ENCODE measurements at regions not wholly inside any gene's neighbourhood (a gene's known extent, or its start where the extent isn't known, plus 50 kb on each side); places are given as distances from the start of the nearest gene placed in this dataset.

DNA sequence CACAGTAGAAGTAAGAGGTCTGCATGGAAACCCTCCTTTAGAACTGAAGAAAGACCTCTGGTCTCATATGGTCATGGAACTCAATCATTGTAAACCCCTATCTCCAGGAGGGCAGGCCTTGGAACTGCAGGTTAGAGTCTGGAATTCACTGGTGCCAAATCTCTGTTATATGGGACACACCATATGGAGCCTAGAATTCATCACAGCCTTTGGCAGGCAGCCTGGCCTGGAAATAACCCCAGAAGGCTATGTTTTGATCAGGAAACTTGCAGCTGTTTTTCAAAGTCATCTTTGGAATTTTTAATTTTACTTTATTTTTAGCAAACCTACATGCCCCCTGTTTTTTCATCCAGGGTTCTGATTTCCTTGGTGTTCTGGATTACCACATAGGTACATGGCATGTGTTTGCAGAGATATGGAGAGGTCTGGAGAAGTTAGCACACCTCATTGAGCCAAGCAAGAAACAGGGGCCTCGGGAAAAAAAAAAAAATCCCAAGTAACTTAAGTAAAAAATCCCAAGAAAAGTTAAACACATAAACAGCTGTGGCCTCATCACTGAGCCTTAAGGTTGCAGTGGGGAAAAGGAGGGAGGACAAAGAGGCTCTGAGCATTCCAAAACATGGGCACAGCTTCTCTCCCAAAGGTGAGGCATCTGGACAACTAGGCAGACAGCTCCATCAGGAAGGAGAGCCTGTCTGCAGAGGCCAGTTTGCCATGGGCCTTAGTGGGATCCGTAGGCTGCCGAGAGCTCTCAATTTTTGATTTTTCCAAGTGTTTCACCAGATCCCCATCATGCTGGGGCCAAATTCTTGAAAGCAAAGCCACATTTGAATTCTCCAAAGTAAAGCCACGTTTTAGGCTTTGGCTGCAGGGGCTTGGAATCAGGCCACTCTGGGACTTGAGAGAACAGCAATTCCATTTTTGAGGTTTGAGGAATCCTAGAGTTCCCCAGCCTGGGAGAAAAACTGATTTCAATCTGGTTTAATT lies 339.6 kb upstream of the TBX3 start:
- Mint-ChIP-seq H3K4me3 (no peak overlapping the region), H3K4me1 (no peaks in the 10 kb centered on the region), H3K36me3 (no peaks in the 10 kb centered on the region), H3K27me3 (ENCODE audit: low read depth in 3 of 3) (no peaks in the 10 kb centered on the region), H3K27ac (no peak overlapping the region), H3K9me3 (peaks cover 1 to 15% (median 4%) of the 10 kb centered on the region in 6 donors)
- no peak for DNase-seq

DNA sequence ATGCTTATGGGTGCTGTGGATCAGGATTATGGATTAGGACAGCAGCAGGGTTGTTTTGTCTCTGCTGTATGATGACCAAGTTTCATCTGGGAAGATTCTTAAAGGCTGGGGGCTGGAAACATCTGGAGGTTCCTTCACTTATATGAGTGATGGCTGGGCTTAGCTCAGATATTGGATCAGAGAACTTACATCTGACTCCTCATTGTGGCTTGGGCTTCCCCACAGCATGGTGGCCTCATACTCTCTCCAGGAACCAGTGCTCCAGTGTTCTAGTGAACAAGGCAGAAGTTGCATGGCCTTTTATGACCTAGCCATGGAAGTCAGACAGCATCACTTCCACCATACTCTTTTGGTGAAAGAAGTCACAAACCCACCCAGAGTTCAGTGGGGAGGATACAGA lies 336.1 kb upstream of the TBX3 start:
- peaks cover 0 to 23% (median 7%) of the 10 kb centered on the region in 6 donors for H3K9me3 Mint-ChIP-seq
- DNase-seq = no peak
- H3K27me3 Mint-ChIP-seq (ENCODE audit: low read depth in 3 of 3) = peaks cover 0 to 5% (median 3%) of the 10 kb centered on the region in 3 donors
- H3K4me1 Mint-ChIP-seq = no peaks in the 10 kb centered on the region
- H3K36me3 Mint-ChIP-seq = peaks cover 0 to 4% (median 0%) of the 10 kb centered on the region in 3 donors
- no peak overlapping the region for H3K4me3 Mint-ChIP-seq
- H3K27ac Mint-ChIP-seq = no peak overlapping the region

DNA sequence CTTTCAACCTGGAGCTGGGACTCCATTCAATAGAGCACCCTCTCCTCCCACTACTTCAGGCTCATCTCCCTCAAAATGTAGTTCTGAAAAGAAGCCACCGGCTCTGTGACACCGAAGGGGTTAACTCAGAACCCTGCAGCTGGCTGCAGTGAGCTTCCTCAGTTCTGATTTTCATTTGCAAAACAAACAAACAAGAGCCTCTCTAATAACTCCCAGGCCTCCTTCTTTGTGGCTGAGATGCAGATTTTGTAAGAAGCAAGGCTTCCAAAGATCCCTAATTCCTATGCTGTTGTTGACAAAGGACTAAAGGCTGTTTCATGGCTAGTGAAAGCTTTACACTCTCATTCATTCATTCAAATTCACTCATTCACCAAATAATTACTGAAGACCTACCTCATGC lies 333.4 kb upstream of the TBX3 start:
- Mint-ChIP-seq H3K9me3 (peaks cover 2 to 37% (median 8%) of the 10 kb centered on the region in 6 donors), H3K27ac (no peak overlapping the region), H3K4me3 (no peak overlapping the region), H3K27me3 (ENCODE audit: low read depth in 3 of 3) (peaks cover 2 to 5% (median 3%) of the 10 kb centered on the region in 3 donors), H3K4me1 (no peaks in the 10 kb centered on the region), H3K36me3 (peaks cover 0 to 4% (median 0%) of the 10 kb centered on the region in 3 donors)
- no peak for DNase-seq

DNA sequence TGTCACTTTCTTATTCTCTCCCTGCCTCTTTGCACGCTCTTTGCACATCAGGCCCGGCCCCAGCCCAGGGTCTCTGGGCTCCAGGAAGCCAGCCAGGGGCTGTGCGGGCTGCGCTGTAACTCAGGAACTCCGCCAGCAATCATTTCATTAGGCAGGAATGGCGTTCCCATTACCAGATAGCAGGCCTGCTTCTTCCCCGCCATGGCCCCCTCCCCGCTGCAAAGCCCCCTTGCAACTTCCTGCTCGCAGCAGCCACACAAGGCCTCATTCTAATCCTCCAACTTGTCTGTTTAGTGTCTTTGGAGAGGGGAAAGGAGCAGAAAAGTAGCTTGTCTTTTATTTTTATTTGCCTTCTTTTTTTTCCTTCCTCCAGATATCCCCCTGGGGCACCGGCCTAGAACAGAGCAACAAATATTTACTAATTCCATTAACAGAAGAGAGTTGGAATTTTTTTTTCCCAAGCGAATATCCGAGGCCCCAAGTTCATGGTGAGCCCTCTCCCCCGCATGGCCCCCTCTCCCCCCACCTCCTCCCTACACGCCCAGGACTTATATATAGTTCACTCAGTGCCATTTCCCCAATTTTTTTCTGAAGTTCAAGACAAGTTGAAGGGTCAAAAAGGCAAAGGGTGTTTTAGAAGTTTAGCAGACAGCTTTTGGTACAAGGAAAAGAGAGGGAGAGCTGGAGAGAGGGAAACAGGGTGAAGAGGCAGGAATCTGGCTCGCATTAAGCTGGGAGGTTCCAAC lies 329.4 kb upstream of the TBX3 start:
- peaks cover 0 to 36% (median 11%) of the 10 kb centered on the region in 6 donors for H3K9me3 Mint-ChIP-seq

DNA sequence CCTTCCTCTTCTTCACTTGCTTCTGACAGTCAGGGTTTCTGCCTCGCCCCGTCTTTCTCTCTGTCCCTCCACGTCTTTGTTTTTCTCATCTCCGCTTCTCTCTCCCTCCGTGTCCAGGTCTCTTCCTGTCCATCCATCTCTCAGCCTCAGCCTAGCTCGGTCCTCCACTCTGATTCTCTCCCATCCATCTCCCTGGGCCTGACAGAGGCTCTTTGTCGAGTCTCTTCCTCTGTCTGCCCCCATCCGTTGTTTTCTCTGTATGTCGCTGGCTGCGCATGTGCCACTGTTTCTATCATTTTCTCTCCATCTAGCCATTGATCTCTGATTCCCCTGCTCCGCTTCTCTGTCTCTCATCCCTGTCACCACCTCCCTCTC lies 328.9 kb upstream of the TBX3 start:
- Mint-ChIP-seq H3K27me3 (ENCODE audit: low read depth in 3 of 3) (peaks cover 0 to 3% (median 2%) of the 10 kb centered on the region in 3 donors), H3K4me3 (no peak overlapping the region)

More for the DNA sequence above, 329.4 kb upstream of the TBX3 start:
- DNase-seq = no peak
- no peak overlapping the region for H3K27ac Mint-ChIP-seq
- no peaks in the 10 kb centered on the region for H3K4me1 Mint-ChIP-seq
- H3K27me3 Mint-ChIP-seq (ENCODE audit: low read depth in 3 of 3) = peaks cover 2 to 5% (median 3%) of the 10 kb centered on the region in 3 donors
- no peak overlapping the region for H3K4me3 Mint-ChIP-seq
- peaks cover 0 to 4% (median 0%) of the 10 kb centered on the region in 3 donors for H3K36me3 Mint-ChIP-seq

DNA sequence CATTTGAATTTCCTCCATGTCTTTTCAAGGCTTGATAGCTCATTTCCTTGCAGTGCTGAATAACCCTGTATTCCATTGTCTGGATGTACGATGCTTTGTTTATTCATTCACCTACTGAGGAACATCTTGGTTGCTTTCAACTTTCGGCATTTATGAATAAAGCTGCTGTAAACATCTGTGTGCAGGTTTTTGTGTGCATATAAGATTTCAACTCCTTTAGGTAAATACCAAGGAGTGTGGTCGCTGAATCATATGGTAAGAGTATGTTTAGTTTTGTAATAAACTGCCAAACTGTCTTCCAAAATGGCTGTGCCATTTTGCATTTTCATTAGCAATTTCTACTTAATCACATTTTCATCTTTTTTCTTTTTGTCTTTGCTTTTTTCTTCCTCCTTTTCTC lies 327.7 kb upstream of the TBX3 start:
- peaks cover 0 to 3% (median 2%) of the 10 kb centered on the region in 3 donors for H3K27me3 Mint-ChIP-seq (ENCODE audit: low read depth in 3 of 3)

More for the DNA sequence above, 328.9 kb upstream of the TBX3 start:
- Mint-ChIP-seq H3K9me3 (peaks cover 0 to 30% (median 11%) of the 10 kb centered on the region in 6 donors), H3K4me1 (no peaks in the 10 kb centered on the region), H3K36me3 (peaks cover 0 to 1% (median 0%) of the 10 kb centered on the region in 3 donors), H3K27ac (no peak overlapping the region)
- DNase-seq = no peak

DNA sequence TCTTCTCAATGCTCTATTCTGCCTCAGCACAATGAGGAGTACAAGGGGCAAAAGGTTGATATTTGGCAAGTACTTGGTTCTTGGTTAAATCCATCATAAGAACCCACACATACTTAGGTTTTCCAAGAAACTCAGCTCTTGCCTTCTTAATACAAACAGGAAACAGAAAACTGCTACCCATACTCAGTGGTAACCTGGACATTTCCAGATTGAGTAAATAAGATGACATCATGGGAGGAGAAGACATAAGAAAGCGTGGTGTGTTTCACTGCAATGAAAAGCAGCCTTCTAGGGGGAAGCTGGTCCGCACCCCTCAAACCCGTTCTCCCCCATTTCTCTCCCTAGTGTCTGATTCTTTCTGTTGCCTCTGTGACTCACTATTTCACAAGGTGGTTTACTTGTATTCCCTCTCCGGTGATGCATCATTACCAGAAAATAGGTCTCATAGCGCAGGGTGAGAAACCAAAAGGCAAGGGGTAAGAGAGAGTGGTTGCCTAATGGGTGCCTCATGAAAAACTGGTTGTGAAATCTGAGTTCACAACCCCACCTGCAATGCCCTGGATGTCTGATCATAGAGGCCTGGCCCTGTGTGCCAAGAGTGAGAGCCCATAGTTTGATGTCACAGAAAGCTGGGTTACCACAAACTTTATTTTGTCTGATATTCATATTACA lies 326.5 kb upstream of the TBX3 start:
- DNase-seq = no peak
- H3K4me3 Mint-ChIP-seq = no peak overlapping the region
- peaks cover 2 to 39% (median 10%) of the 10 kb centered on the region in 6 donors for H3K9me3 Mint-ChIP-seq
- peaks cover 0 to 2% (median 2%) of the 10 kb centered on the region in 3 donors for H3K27me3 Mint-ChIP-seq (ENCODE audit: low read depth in 3 of 3)
- no peaks in the 10 kb centered on the region for H3K36me3 Mint-ChIP-seq
- H3K27ac Mint-ChIP-seq = no peak overlapping the region
- H3K4me1 Mint-ChIP-seq = no peaks in the 10 kb centered on the region

More for the DNA sequence above, 327.7 kb upstream of the TBX3 start:
- no peaks in the 10 kb centered on the region for H3K36me3 Mint-ChIP-seq
- H3K9me3 Mint-ChIP-seq = peaks cover 2 to 29% (median 10%) of the 10 kb centered on the region in 6 donors
- no peak overlapping the region for H3K27ac Mint-ChIP-seq
- H3K4me1 Mint-ChIP-seq = no peaks in the 10 kb centered on the region
- DNase-seq = no peak
- no peak overlapping the region for H3K4me3 Mint-ChIP-seq

DNA sequence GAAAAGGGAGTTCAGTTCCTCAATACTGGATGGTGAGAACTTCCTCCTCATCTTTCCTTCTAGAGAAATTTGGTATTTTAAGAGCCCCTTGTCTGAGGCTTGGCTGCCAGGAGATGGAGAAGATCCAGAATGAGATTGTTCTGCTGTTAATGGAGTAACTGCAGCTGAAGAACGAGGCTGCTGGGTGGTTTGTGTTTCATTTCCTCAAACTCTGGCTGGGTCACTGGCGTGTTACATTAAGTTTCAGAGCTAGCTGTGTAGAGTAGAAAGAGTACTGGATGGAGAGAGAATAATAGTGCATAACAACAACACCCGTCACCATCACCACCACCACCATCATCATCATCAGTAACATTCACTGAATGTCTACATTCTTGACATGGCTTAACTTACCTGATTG lies 325.0 kb upstream of the TBX3 start:
- peaks cover 2 to 30% (median 10%) of the 10 kb centered on the region in 6 donors for H3K9me3 Mint-ChIP-seq
- no peak overlapping the region for H3K27ac Mint-ChIP-seq
- peaks cover 0 to 5% (median 2%) of the 10 kb centered on the region in 3 donors for H3K27me3 Mint-ChIP-seq (ENCODE audit: low read depth in 3 of 3)
- no peaks in the 10 kb centered on the region for H3K4me1 Mint-ChIP-seq
- H3K36me3 Mint-ChIP-seq = no peaks in the 10 kb centered on the region
- no peak overlapping the region for H3K4me3 Mint-ChIP-seq
- no peak for DNase-seq

DNA sequence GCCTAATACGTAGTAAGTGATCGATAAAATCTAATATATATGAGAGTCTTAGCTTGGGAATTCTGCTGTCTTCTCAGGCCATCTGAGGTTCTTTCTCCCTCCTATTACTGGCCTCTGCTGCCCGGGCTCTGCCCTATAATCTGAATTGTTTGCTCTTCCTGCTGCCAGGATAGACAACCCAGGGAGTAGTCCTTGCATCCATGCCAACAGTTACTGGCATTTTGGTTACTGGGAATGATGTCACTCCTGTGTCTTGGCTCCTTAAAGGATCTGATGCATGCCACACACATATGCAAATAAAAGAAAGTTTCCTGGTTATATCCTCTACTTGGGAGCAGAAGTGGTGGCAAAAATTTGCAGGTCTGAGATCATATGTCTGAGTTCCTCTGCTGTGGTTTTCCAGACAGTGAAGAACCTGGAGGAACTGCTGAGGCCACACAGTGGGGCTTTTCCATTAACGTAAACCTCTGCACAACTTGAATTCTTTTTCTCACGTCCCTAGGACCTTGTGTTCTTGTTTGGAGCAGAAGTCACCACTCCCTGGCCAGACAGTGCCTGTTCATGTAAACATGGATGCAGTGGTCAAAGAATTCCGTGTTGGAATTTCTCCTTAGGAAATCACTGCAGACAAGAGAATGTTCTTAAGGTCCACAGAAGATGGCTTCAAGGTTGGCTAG lies 320.6 kb upstream of the TBX3 start:
- Mint-ChIP-seq H3K4me3 (no peak overlapping the region), H3K4me1 (no peaks in the 10 kb centered on the region), H3K9me3 (peaks cover 0 to 25% (median 7%) of the 10 kb centered on the region in 6 donors), H3K36me3 (no peaks in the 10 kb centered on the region), H3K27me3 (ENCODE audit: low read depth in 3 of 3) (peaks cover 2 to 3% (median 3%) of the 10 kb centered on the region in 3 donors), H3K27ac (no peak overlapping the region)
- DNase-seq = no peak

DNA sequence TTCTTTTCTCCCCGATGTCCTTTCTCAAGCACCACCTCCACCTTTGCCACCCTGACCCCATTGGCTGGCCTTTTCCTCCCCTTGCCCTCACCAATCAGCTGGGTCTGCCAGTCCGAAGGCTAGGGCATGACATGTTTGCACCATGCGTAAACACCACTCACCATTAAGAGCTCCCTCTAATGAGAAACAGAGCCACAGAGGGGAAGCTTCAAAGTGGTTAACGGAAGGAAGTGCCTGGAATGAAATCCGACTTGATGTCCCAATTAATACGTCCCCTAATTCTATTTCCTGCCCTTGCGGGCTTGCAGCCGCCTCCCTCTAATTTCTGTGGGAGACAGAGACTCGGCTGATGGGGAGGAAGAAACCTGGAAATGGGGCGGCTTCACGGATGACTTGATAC lies 318.5 kb upstream of the TBX3 start:
- H3K27me3 Mint-ChIP-seq (ENCODE audit: low read depth in 3 of 3) = peaks cover 2 to 7% (median 3%) of the 10 kb centered on the region in 3 donors
- H3K27ac Mint-ChIP-seq = no peak overlapping the region
- H3K4me1 Mint-ChIP-seq = no peaks in the 10 kb centered on the region
- H3K4me3 Mint-ChIP-seq = no peak overlapping the region
- H3K36me3 Mint-ChIP-seq = no peaks in the 10 kb centered on the region
- DNase-seq = no peak
- peaks cover 0 to 29% (median 5%) of the 10 kb centered on the region in 6 donors for H3K9me3 Mint-ChIP-seq

DNA sequence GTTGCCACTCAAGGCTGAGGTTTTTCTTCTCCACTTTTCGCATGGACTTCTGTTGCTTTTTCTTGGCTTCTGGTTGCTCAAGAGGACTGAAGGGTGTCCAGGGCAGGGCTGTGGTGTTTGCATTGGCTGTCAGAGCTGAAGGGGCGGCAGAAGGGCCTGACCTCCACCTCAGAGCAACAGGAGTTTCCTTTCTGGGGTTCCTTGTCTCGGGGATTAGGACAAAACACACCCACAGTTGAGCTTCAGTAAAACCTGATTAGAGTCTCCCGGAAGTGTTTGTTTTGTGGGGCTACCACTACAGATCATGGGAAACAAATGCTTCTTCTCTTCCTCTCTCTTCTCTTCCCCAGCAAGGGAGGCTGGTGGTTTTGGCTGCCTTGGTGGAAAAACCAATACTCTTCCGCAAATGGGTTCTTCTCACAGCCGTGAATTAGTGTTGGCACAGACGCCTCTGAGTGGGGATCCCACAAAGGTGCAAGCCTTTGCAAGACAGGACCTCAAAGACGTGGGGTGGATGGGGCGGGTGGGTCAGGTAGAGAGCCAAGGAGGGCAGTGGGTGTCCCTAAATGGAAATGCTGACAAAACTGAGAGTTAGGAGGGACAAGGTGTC lies 317.7 kb upstream of the TBX3 start:
- Mint-ChIP-seq H3K4me3 (no peak overlapping the region), H3K27ac (no peak overlapping the region), H3K4me1 (no peaks in the 10 kb centered on the region), H3K9me3 (peaks cover 0 to 29% (median 6%) of the 10 kb centered on the region in 6 donors), H3K36me3 (no peaks in the 10 kb centered on the region), H3K27me3 (ENCODE audit: low read depth in 3 of 3) (peaks cover 2 to 7% (median 3%) of the 10 kb centered on the region in 3 donors)
- no peak for DNase-seq

DNA sequence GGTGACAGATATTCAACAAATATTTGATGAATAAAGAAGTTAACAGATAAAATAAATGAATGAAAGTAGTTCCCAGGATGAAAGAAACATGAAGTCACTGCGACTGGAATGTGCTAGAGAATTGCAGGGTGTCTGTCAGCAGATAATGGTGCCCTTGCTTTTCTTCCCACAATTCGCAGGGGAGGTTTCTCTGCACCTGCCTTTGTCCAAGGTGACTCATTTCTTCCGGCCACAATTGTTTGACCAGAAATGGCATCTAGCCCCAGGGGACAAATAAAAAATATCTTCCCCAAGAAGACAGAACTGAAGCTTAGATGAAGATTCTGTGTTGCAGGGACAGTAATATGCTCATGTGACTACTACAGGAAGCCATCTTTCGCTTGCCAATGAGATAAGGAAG lies 316.1 kb upstream of the TBX3 start:
- no peaks in the 10 kb centered on the region for H3K36me3 Mint-ChIP-seq
- no peak for DNase-seq
- H3K4me1 Mint-ChIP-seq = no peaks in the 10 kb centered on the region

DNA sequence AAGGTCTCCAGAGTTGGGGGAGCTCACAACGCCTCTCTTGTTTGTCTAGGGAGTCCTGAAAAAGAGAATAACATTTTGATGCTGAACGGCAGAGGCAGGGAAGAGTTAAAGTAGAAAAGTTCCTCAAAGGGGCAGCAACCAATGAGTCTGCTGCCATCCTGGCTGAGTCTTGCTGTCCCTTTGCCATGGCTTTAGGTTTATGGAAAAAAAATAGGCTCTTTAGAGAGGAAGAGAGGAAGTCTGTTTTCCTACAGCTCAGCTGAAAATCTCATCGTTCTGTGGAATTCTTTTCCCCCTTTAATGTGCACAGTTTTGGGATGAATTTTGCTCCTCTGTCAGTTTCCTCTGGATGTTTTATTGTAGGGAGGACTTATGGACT lies 314.8 kb upstream of the TBX3 start:
- Mint-ChIP-seq H3K36me3 (no peaks in the 10 kb centered on the region), H3K4me1 (no peaks in the 10 kb centered on the region), H3K27ac (no peak overlapping the region), H3K27me3 (ENCODE audit: low read depth in 3 of 3) (peaks cover 0 to 5% (median 3%) of the 10 kb centered on the region in 3 donors), H3K4me3 (no peak overlapping the region), H3K9me3 (peaks cover 0 to 31% (median 5%) of the 10 kb centered on the region in 6 donors)
- no peak for DNase-seq

More for the DNA sequence above, 316.1 kb upstream of the TBX3 start:
- no peak overlapping the region for H3K4me3 Mint-ChIP-seq
- no peak overlapping the region for H3K27ac Mint-ChIP-seq
- H3K27me3 Mint-ChIP-seq (ENCODE audit: low read depth in 3 of 3) = peaks cover 0 to 8% (median 3%) of the 10 kb centered on the region in 3 donors
- peaks cover 0 to 25% (median 6%) of the 10 kb centered on the region in 6 donors for H3K9me3 Mint-ChIP-seq
